Neural cell (in vitro differentiated cells): ENCODE measurements at regions not wholly inside any gene's neighbourhood (a gene's known extent, or its start where the extent isn't known, plus 50 kb on each side); places are given as distances from the start of the nearest gene placed in this dataset.

Experiments used
- H2AFZ ChIP-seq: fragments of 200-600, 300-800 bp; sonication (generic), shearing (Covaris generic); 2 replicates; pipeline ENCODE4 v1.6.0; 2014; ENCODE audit warnings: low read depth, mild to moderate bottlenecking, antibody characterized with exemption, low read length, moderate library complexity
- H3F3A ChIP-seq: fragments of 200-600 bp; shearing (Covaris generic); 2 replicates; pipeline ENCODE4 v1.6.1; 2016; ENCODE audit warnings: mild to moderate bottlenecking, moderate library complexity, mixed read lengths, antibody characterized with exemption, low read length; ENCODE audit not compliant: insufficient read depth, poor library complexity, severe bottlenecking
- H3K27ac ChIP-seq: fragments of 200-600, 300-800 bp; sonication (generic), shearing (Covaris generic); 2 replicates; pipeline ENCODE4 v1.5.1; 2014; ENCODE audit warnings: mild to moderate bottlenecking, low read length, moderate library complexity
- H3K27me3 ChIP-seq: fragments of 300-800, 200-600 bp; sonication (generic), shearing (Covaris generic); 2 replicates; pipeline ENCODE4 v1.6.0; 2014; ENCODE audit warnings: mild to moderate bottlenecking, low read depth, low read length, moderate library complexity; ENCODE audit not compliant: insufficient read depth
- H3K36me3 ChIP-seq: fragments of 300-800, 200-600 bp; sonication (generic), shearing (Covaris generic); 2 replicates; pipeline ENCODE4 v1.5.1; 2014; ENCODE audit warnings: mild to moderate bottlenecking, antibody characterized with exemption, low read length, moderate library complexity; ENCODE audit not compliant: insufficient read depth
- H3K4me2 ChIP-seq: fragments of 300-800, 200-600 bp; sonication (generic), shearing (Covaris generic); 2 replicates; pipeline ENCODE4 v1.6.0; 2014; ENCODE audit warnings: mild to moderate bottlenecking, low read length
- H3K4me3 ChIP-seq: fragments of 300-800, 200-600 bp; sonication (generic), shearing (Covaris generic); 2 replicates; pipeline ENCODE4 v1.5.1; 2014; ENCODE audit warnings: mild to moderate bottlenecking, low read length, moderate library complexity
- H3K79me2 ChIP-seq: fragments of 200-600 bp; shearing (Covaris generic); replicated peaks from 2 replicates; pipeline ENCODE4 v1.6.0; 2014; ENCODE audit warnings: mild to moderate bottlenecking, low read length, moderate library complexity; ENCODE audit not compliant: insufficient read depth
- H3K9ac ChIP-seq: fragments of 300-800, 200-600 bp; sonication (generic), shearing (Covaris generic); 2 replicates; pipeline ENCODE4 v1.6.1; 2016; ENCODE audit warnings: mild to moderate bottlenecking, low read length, mixed read lengths
- H3K9me2 ChIP-seq: fragments of 200-600 bp; shearing (Covaris generic); 2 replicates; pipeline ENCODE4 v1.6.1; 2016; ENCODE audit warnings: mild to moderate bottlenecking, low read length, mixed read lengths; ENCODE audit not compliant: insufficient read depth
- H3K9me3 ChIP-seq: fragments of 200-600, 300-800 bp; sonication (generic), shearing (Covaris generic); 2 replicates; pipeline ENCODE4 v1.6.1; 2016; ENCODE audit warnings: mild to moderate bottlenecking, mixed run types, low read length, moderate library complexity, mixed read lengths
- H4K20me1 ChIP-seq: fragments of 200-600 bp; shearing (Covaris generic); 2 replicates; pipeline ENCODE4 v1.6.1; 2016; ENCODE audit warnings: mild to moderate bottlenecking, mixed run types; ENCODE audit not compliant: insufficient read depth
- CTCF ChIP-seq: fragments of 450-650 bp; IDR thresholded peaks from 2 replicates; pipeline ENCODE4 v1.5.1; 2014; ENCODE audit warnings: antibody characterized with exemption, mild to moderate bottlenecking, moderate library complexity; ENCODE audit not compliant: poor library complexity, severe bottlenecking
- EP300 ChIP-seq: fragments of 450-650 bp; conservative IDR thresholded peaks from 2 replicates; pipeline ENCODE4 v1.6.1; 2014; ENCODE audit warnings: antibody characterized with exemption, mild to moderate bottlenecking, moderate library complexity; ENCODE audit not compliant: poor library complexity, severe bottlenecking
- EZH2 ChIP-seq: fragments of 200-600, 300-800 bp; shearing (Covaris generic), sonication (generic); IDR thresholded peaks from 2 replicates; pipeline ENCODE4 v1.6.1; 2014; ENCODE audit warnings: antibody characterized with exemption, low read length, borderline replicate concordance, mild to moderate bottlenecking; ENCODE audit not compliant: insufficient read depth, poor library complexity, severe bottlenecking
- MXI1 ChIP-seq: fragments of 450-650 bp; conservative IDR thresholded peaks from 2 replicates; pipeline ENCODE4 v1.6.1; 2014; ENCODE audit warnings: antibody characterized with exemption, mild to moderate bottlenecking; ENCODE audit not compliant: poor library complexity, severe bottlenecking
- POLR2AphosphoS5 ChIP-seq: IDR thresholded peaks from 2 replicates; pipeline ENCODE4 v1.6.1; 2012
- RAD21 ChIP-seq: fragments of 450-650 bp; conservative IDR thresholded peaks from 2 replicates; pipeline ENCODE4 v1.6.1; 2014; ENCODE audit warnings: antibody characterized with exemption, mild to moderate bottlenecking, moderate library complexity
- REST ChIP-seq: IDR thresholded peaks from 2 replicates; pipeline ENCODE4 v1.6.1; 2012; ENCODE audit warnings: borderline replicate concordance
- SMC3 ChIP-seq: fragments of 450-650 bp; conservative IDR thresholded peaks from 2 replicates; pipeline ENCODE4 v1.6.1; 2014; ENCODE audit warnings: antibody characterized with exemption, mild to moderate bottlenecking, moderate library complexity; ENCODE audit not compliant: poor library complexity
- TAF1 ChIP-seq: IDR thresholded peaks from 2 replicates; pipeline ENCODE4 v1.6.1; 2012; ENCODE audit warnings: low read depth

DNA sequence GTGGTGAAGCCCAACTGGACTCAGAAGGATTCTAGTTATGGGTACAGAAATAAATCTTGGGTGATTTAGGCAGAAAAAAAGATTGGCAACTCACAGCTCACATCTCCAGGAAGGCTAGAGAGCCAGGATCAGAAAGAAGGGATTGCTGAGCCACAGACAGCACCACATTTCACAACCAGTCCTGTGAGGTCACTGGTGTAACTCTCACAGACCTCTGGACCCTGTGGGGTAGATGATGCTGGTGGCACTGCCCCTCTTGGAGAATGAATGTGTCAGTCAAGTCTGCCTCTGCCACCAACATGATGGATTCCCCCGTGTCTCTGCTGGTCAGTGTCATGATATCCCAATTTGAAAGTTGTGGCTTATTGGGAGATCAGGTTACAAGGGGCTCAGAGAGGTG lies 70.9 kb upstream of the HMCN1 start:
- TF ChIP-seq EP300 (no peak), CTCF (no peak), MXI1 (no peak), RAD21 (no peak), SMC3 (no peak)
- Histone ChIP-seq H3K27me3 (no peaks in the 10 kb centered on the region), H3K9me3 (no peaks in the 10 kb centered on the region), H2AFZ (no peak overlapping the region), H3K9ac (no peak overlapping the region), H3K79me2 (no peaks in the 10 kb centered on the region), H3K4me3 (no peak overlapping the region), H3K27ac (no peak overlapping the region), H4K20me1 (no peaks in the 10 kb centered on the region), H3F3A (no peaks in the 10 kb centered on the region), H3K4me2 (no peak overlapping the region), H3K36me3 (no peaks in the 10 kb centered on the region), H3K9me2 (no peaks in the 10 kb centered on the region)

DNA sequence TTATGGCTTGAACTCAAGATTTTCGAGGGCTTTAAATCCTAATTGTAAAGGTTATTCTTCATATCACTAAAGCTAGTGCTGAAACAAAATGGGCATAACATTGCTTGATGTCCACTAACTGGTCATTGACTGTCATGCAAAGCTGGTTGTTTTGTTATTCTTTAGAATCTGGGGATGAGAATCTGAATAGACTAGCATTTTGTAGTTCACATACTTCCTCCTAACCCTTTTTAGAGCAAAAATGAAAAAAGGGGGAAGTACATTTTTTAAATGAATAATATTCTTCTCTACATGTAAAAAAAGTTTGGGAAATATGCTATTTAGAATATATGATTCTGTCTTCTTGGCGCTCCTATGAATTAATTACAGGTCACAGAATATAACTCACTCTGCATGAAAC lies 72.2 kb upstream of the HMCN1 start:
- no peaks in the 10 kb centered on the region for H3K9me3 ChIP-seq
- H3K79me2 ChIP-seq: no peaks in the 10 kb centered on the region
- TF ChIP-seq CTCF: no peak
- no peak for TF ChIP-seq TAF1
- TF ChIP-seq POLR2AphosphoS5: no peak
- TF ChIP-seq RAD21: no peak
- TF ChIP-seq EP300: no peak
- TF ChIP-seq EZH2: no peak
- TF ChIP-seq REST: no peak
- no peak for TF ChIP-seq MXI1
- TF ChIP-seq SMC3: no peak
- peak overlapping the region; percentile 0 for H3K27ac ChIP-seq
- H3K4me3 ChIP-seq: no peak overlapping the region
- no peaks in the 10 kb centered on the region for H3K27me3 ChIP-seq
- no peaks in the 10 kb centered on the region for H4K20me1 ChIP-seq
- H3K9ac ChIP-seq: no peak overlapping the region
- no peak overlapping the region for H3K4me2 ChIP-seq
- no peaks in the 10 kb centered on the region for H3F3A ChIP-seq
- H2AFZ ChIP-seq: no peak overlapping the region
- H3K36me3 ChIP-seq: no peaks in the 10 kb centered on the region
- no peaks in the 10 kb centered on the region for H3K9me2 ChIP-seq
